HEK293 (cell line): ENCODE measurements at regions not wholly inside any gene's neighbourhood (a gene's known extent, or its start where the extent isn't known, plus 50 kb on each side); places are given as distances from the start of the nearest gene placed in this dataset.

Source experiments
- CTCF ChIA-PET: fragments of 350-600 bp; formaldehyde crosslinking; extraction: SDS; loops from one replicate; lab custom pipeline; 2021; ENCODE audit warnings: antibody characterized with exemption; lab: Yijun Ruan, JAX
- POLR2A ChIA-PET: fragments of 300-600 bp; formaldehyde crosslinking; extraction: SDS; loops from one replicate; lab custom pipeline; 2020; ENCODE audit warnings: antibody characterized with exemption, inconsistent platforms; lab: Yijun Ruan, JAX
- H3K27ac ChIP-seq: fragments of 200-500 bp; sonication (Bioruptor generic); 2 replicates; pipeline ENCODE4 v1.5.1; 2014; ENCODE audit warnings: low read depth, low read length, control low read depth, inconsistent platforms; ENCODE audit errors: extremely low read depth
- H3K36me3 ChIP-seq, 2 experiments: fragments of 200-500 bp in 1 of 2; sonication (Bioruptor generic) in 1 of 2; 1 replicate in 1 of 2; 2 replicates in 1 of 2; pipeline ENCODE4 v1.5.1; 2014 to 2017; ENCODE audit warnings: inconsistent platforms in 2 of 2, low read length in 2 of 2; ENCODE audit not compliant: control insufficient read depth in 2 of 2, insufficient read depth in 1 of 2
- H3K4me1 ChIP-seq: fragments of 200-500 bp; sonication (Bioruptor generic); 2 replicates; pipeline ENCODE4 v1.5.1; 2014; ENCODE audit warnings: mild to moderate bottlenecking, low read length, inconsistent platforms; ENCODE audit not compliant: control insufficient read depth, insufficient read depth
- H3K4me3 ChIP-seq: 2 replicates; pipeline ENCODE4 v1.5.1; 2011; ENCODE audit warnings: low read depth, mild to moderate bottlenecking, control low read depth, low read length, moderate library complexity
- H3K9me3 ChIP-seq: fragments of 200-500 bp; sonication (Bioruptor generic); 2 replicates; pipeline ENCODE4 v1.5.1; 2014; ENCODE audit warnings: low read depth, low read length, inconsistent platforms; ENCODE audit not compliant: control insufficient read depth, insufficient read depth
- HOXA7 ChIP-seq: sonication (generic); formaldehyde crosslinking; IDR thresholded peaks from 2 replicates; pipeline ENCODE4 v1.8.1; 2022; ENCODE audit warnings: missing genetic modification reagents, borderline replicate concordance
- IKZF3 ChIP-seq: fragments of 450-650 bp; IDR thresholded peaks from 2 replicates; pipeline ENCODE4 v1.5.0; 2018; ENCODE audit warnings: missing biosample characterization, mild to moderate bottlenecking, missing genetic modification characterization, moderate library complexity
- INSM2 ChIP-seq: fragments of 450-650 bp; formaldehyde crosslinking; IDR thresholded peaks from 2 replicates; pipeline ENCODE4 v1.5.1; 2016; ENCODE audit warnings: missing biosample characterization, missing genetic modification characterization
- REST ChIP-seq: fragments of 450-650 bp; formaldehyde crosslinking; IDR thresholded peaks from 2 replicates; pipeline ENCODE4 v1.5.1; 2016; ENCODE audit warnings: missing biosample characterization, missing genetic modification characterization
- SALL2 ChIP-seq: fragments of 450-650 bp; formaldehyde crosslinking; IDR thresholded peaks from 2 replicates; pipeline ENCODE4 v1.5.0; 2017; ENCODE audit warnings: missing biosample characterization, mild to moderate bottlenecking, missing genetic modification characterization, borderline replicate concordance
- WT1 ChIP-seq: fragments of 450-650 bp; formaldehyde crosslinking; IDR thresholded peaks from 2 replicates; pipeline ENCODE4 v1.5.1; 2016; ENCODE audit warnings: missing biosample characterization, missing genetic modification characterization
- ZBTB20 ChIP-seq: fragments of 450-650 bp; formaldehyde crosslinking; IDR thresholded peaks from 2 replicates; pipeline ENCODE4 v1.5.1; 2016; ENCODE audit warnings: missing biosample characterization, missing genetic modification characterization
- ZNF132 ChIP-seq: fragments of 450-650 bp; formaldehyde crosslinking; IDR thresholded peaks from 2 replicates; pipeline ENCODE4 v1.5.1; 2017; ENCODE audit warnings: missing biosample characterization, missing genetic modification characterization, borderline replicate concordance
- ZNF157 ChIP-seq: fragments of 450-650 bp; formaldehyde crosslinking; IDR thresholded peaks from 2 replicates; pipeline ENCODE4 v1.5.1; 2016; ENCODE audit warnings: missing biosample characterization, missing genetic modification characterization
- ZNF169 ChIP-seq: fragments of 450-650 bp; formaldehyde crosslinking; IDR thresholded peaks from 2 replicates; pipeline ENCODE4 v1.5.1; 2016; ENCODE audit warnings: missing biosample characterization, missing genetic modification characterization
- ZNF211 ChIP-seq: fragments of 450-650 bp; formaldehyde crosslinking; IDR thresholded peaks from 2 replicates; pipeline ENCODE4 v1.5.1; 2016; ENCODE audit warnings: low read depth, missing biosample characterization, missing genetic modification characterization
- ZNF335 ChIP-seq: fragments of 450-650 bp; formaldehyde crosslinking; conservative IDR thresholded peaks from 2 replicates; pipeline ENCODE4 v1.5.1; 2016; ENCODE audit warnings: missing biosample characterization, missing genetic modification characterization
- ZNF391 ChIP-seq: fragments of 450-650 bp; formaldehyde crosslinking; IDR thresholded peaks from 2 replicates; pipeline ENCODE4 v1.5.1; 2016; ENCODE audit warnings: low read depth, missing biosample characterization, missing genetic modification characterization, borderline replicate concordance
- ZNF423 ChIP-seq: fragments of 450-650 bp; formaldehyde crosslinking; IDR thresholded peaks from 2 replicates; pipeline ENCODE4 v1.5.1; 2016; ENCODE audit warnings: missing biosample characterization, missing genetic modification characterization
- ZNF473 ChIP-seq: fragments of 450-650 bp; formaldehyde crosslinking; IDR thresholded peaks from 2 replicates; pipeline ENCODE4 v1.5.1; 2017; ENCODE audit warnings: missing biosample characterization, missing genetic modification characterization
- ZNF48 ChIP-seq: fragments of 450-650 bp; formaldehyde crosslinking; IDR thresholded peaks from 2 replicates; pipeline ENCODE4 v1.5.1; 2016; ENCODE audit warnings: missing biosample characterization, missing genetic modification characterization
- ZNF585B ChIP-seq: fragments of 450-650 bp; formaldehyde crosslinking; IDR thresholded peaks from 2 replicates; pipeline ENCODE4 v1.5.1; 2016; ENCODE audit warnings: missing biosample characterization, missing genetic modification characterization
- ZNF654 ChIP-seq: fragments of 450-650 bp; formaldehyde crosslinking; IDR thresholded peaks from 2 replicates; pipeline ENCODE4 v1.5.1; 2016; ENCODE audit warnings: low read depth, missing biosample characterization, missing genetic modification characterization
- ZSCAN30 ChIP-seq: fragments of 450-650 bp; IDR thresholded peaks from 2 replicates; pipeline ENCODE4 v1.5.1; 2018; ENCODE audit warnings: missing biosample characterization, mild to moderate bottlenecking, missing genetic modification characterization, moderate library complexity
- TF ChIP-seq, protein P1 (sequence below): fragments of 450-650 bp; formaldehyde crosslinking; IDR thresholded peaks from 2 replicates; pipeline ENCODE4 v1.5.1; 2016; ENCODE audit warnings: missing biosample characterization, missing genetic modification characterization
- TF ChIP-seq, protein P2 (sequence below): IDR thresholded peaks from 2 replicates; pipeline ENCODE4 v1.6.1; 2011; ENCODE audit warnings: mild to moderate bottlenecking, low read depth, low read length, borderline replicate concordance
- TF ChIP-seq, protein P3 (sequence below): fragments of 450-650 bp; formaldehyde crosslinking; IDR thresholded peaks from 2 replicates; pipeline ENCODE4 v1.5.1; 2017; ENCODE audit warnings: missing biosample characterization, missing genetic modification characterization
- TF ChIP-seq, protein P4 (sequence below): fragments of 450-650 bp; formaldehyde crosslinking; IDR thresholded peaks from 2 replicates; pipeline ENCODE4 v1.5.1; 2016; ENCODE audit warnings: missing biosample characterization, missing genetic modification characterization

DNA sequence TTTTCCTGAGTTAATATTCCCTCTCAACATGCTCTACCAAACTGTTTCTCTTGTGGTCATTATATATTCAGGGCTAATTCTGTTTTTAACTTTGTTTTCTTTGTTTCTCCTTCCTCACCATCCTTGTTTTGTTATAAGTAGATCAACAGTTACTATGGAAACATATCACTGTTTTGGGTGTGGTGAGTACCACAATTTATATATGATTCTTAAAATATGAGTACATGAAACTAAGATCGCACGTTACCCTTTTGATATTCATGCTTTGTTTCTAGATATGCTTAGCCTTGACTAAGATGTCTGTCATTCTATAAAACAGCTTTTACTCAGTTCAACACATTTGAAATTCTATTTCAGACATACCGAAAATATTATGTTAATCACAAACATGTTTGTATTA lies 232.3 kb upstream of the ITGA4 start:
- H3K9me3 ChIP-seq = no peaks in the 10 kb centered on the region
- no peak overlapping the region for H3K27ac ChIP-seq
- H3K36me3 ChIP-seq = no peaks in the 10 kb centered on the region
- TF ChIP-seq ZNF473 (tag by site-specific recombination) = no peak
- TF ChIP-seq IKZF3 (tag by site-specific recombination) = no peak
- TF ChIP-seq, protein P1, sequence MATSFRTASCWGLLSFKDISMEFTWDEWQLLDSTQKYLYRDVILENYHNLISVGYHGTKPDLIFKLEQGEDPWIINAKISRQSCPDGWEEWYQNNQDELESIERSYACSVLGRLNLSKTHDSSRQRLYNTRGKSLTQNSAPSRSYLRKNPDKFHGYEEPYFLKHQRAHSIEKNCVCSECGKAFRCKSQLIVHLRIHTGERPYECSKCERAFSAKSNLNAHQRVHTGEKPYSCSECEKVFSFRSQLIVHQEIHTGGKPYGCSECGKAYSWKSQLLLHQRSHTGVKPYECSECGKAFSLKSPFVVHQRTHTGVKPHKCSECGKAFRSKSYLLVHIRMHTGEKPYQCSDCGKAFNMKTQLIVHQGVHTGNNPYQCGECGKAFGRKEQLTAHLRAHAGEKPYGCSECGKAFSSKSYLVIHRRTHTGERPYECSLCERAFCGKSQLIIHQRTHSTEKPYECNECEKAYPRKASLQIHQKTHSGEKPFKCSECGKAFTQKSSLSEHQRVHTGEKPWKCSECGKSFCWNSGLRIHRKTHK = no peak
- no peak for TF ChIP-seq ZNF423
- TF ChIP-seq ZNF211 (tag by site-specific recombination) = no peak
- TF ChIP-seq SALL2 = no peak
- no peak for TF ChIP-seq ZNF391 (tag by site-specific recombination)
- no peak for TF ChIP-seq HOXA7
- no peak for TF ChIP-seq ZNF157
- TF ChIP-seq ZNF132 (tag by site-specific recombination) = no peak
- no peak for TF ChIP-seq ZNF654 (tag by site-specific recombination)
- H3K4me3 ChIP-seq = no peak overlapping the region
- ChIA-PET POLR2A (no interaction called here), CTCF (no interaction called here)
- H3K4me1 ChIP-seq = no peaks in the 10 kb centered on the region

GRCh38 chr2:181228661-181229060 lies 228.5 kb upstream of the ITGA4 start:
- ChIA-PET CTCF (interaction anchor here (0.6 kb wide), 1 partner anchor 250 kb away, joined by 3 read pairs; no protein-coding TSS in a partner anchor), POLR2A (no interaction called here)
- Histone ChIP-seq H3K36me3 (no peaks in the 10 kb centered on the region), H3K9me3 (no peaks in the 10 kb centered on the region), H3K4me3 (no peak overlapping the region), H3K27ac (no peak overlapping the region), H3K4me1 (no peaks in the 10 kb centered on the region)
- TF ChIP-seq, protein P2, sequence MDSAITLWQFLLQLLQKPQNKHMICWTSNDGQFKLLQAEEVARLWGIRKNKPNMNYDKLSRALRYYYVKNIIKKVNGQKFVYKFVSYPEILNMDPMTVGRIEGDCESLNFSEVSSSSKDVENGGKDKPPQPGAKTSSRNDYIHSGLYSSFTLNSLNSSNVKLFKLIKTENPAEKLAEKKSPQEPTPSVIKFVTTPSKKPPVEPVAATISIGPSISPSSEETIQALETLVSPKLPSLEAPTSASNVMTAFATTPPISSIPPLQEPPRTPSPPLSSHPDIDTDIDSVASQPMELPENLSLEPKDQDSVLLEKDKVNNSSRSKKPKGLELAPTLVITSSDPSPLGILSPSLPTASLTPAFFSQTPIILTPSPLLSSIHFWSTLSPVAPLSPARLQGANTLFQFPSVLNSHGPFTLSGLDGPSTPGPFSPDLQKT = no peak
- TF ChIP-seq ZNF585B (tag by site-specific recombination) = no peak
- TF ChIP-seq ZNF169 (tag by site-specific recombination) = no peak
- TF ChIP-seq, protein P3, sequence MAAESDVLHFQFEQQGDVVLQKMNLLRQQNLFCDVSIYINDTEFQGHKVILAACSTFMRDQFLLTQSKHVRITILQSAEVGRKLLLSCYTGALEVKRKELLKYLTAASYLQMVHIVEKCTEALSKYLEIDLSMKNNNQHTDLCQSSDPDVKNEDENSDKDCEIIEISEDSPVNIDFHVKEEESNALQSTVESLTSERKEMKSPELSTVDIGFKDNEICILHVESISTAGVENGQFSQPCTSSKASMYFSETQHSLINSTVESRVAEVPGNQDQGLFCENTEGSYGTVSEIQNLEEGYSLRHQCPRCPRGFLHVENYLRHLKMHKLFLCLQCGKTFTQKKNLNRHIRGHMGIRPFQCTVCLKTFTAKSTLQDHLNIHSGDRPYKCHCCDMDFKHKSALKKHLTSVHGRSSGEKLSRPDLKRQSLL = no peak
- no peak for TF ChIP-seq ZNF48 (tag by site-specific recombination)
- no peak for TF ChIP-seq REST (tag by site-specific recombination)
- no peak for TF ChIP-seq ZBTB20 (tag by site-specific recombination)
- no peak for TF ChIP-seq ZNF335
- no peak for TF ChIP-seq INSM2
- TF ChIP-seq HOXA7 = no peak
- no peak for TF ChIP-seq WT1 (tag by site-specific recombination)
- no peak for TF ChIP-seq ZSCAN30 (tag by site-specific recombination)
- TF ChIP-seq, protein P4, sequence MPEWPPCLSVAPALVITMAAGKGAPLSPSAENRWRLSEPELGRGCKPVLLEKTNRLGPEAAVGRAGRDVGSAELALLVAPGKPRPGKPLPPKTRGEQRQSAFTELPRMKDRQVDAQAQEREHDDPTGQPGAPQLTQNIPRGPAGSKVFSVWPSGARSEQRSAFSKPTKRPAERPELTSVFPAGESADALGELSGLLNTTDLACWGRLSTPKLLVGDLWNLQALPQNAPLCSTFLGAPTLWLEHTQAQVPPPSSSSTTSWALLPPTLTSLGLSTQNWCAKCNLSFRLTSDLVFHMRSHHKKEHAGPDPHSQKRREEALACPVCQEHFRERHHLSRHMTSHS (tag by site-specific recombination) = no peak
